OCI-LY3 (cell line): ENCODE measurements at regions not wholly inside any gene's neighbourhood (a gene's known extent, or its start where the extent isn't known, plus 50 kb on each side); places are given as distances from the start of the nearest gene placed in this dataset.

Experiments used
- H2AFZ ChIP-seq: fragments of 200-600, 300-600 bp; shearing (Covaris generic); 2 replicates; pipeline ENCODE4 v1.6.0; 2014; ENCODE audit warnings: antibody characterized with exemption, low read depth, low read length
- H3K27ac ChIP-seq: fragments of 200-600, 300-600 bp; sonication (generic); 2 replicates; pipeline ENCODE4 v1.5.1; 2014; ENCODE audit warnings: mild to moderate bottlenecking, low read length, moderate library complexity, mixed read lengths
- H3K27me3 ChIP-seq: fragments of 200-600, 300-600 bp; sonication (generic); 2 replicates; pipeline ENCODE4 v1.6.1; 2014; ENCODE audit warnings: low read depth, low read length, mixed read lengths
- H3K36me3 ChIP-seq: fragments of 200-600, 300-600 bp; sonication (generic); replicated peaks from 2 replicates; pipeline ENCODE3; 2014; ENCODE audit warnings: low read depth, low read length, mixed read lengths
- H3K4me1 ChIP-seq: fragments of 300-600, 200-600 bp; sonication (generic); 2 replicates; pipeline ENCODE4 v1.6.1; 2014; ENCODE audit warnings: low read length, mixed read lengths
- H3K4me2 ChIP-seq: fragments of 200-600, 300-600 bp; sonication (generic); 2 replicates; pipeline ENCODE4 v1.6.1; 2014; ENCODE audit warnings: low read length, mixed read lengths
- H3K4me3 ChIP-seq: fragments of 300-600, 200-600 bp; sonication (generic); 2 replicates; pipeline ENCODE4 v1.5.1; 2014; ENCODE audit warnings: antibody characterized with exemption, mild to moderate bottlenecking, low read length, moderate library complexity
- H3K79me2 ChIP-seq: fragments of 300-600, 200-600 bp; shearing (Covaris generic); 2 replicates; pipeline ENCODE4 v1.6.1; 2014; ENCODE audit warnings: mild to moderate bottlenecking, low read length, mixed read lengths
- H3K9ac ChIP-seq: fragments of 300-600, 200-600 bp; shearing (Covaris generic); 2 replicates; pipeline ENCODE4 v1.6.0; 2014; ENCODE audit warnings: mild to moderate bottlenecking, low read length, moderate library complexity
- H3K9me3 ChIP-seq: fragments of 200-600, 300-600 bp; shearing (Covaris generic); 2 replicates; pipeline ENCODE4 v1.6.1; 2014; ENCODE audit warnings: low read length, mixed read lengths; ENCODE audit not compliant: insufficient read depth
- H4K20me1 ChIP-seq: fragments of 200-600, 300-600 bp; sonication (generic); 2 replicates; pipeline ENCODE4 v1.6.1; 2016; ENCODE audit warnings: low read length, mixed read lengths; ENCODE audit not compliant: insufficient read depth
- EZH2phosphoT487 ChIP-seq: fragments of 200-600 bp; shearing (Covaris generic); IDR thresholded peaks from 2 replicates; pipeline ENCODE4 v1.6.1; 2018; ENCODE audit warnings: antibody characterized with exemption, mixed run types, low read depth
- TF ChIP-seq, protein P1 (sequence below): fragments of 200-600, 300-600 bp; sonication (generic); IDR thresholded peaks from 2 replicates; pipeline ENCODE4 v1.5.1; 2014; ENCODE audit warnings: antibody characterized with exemption, low read length, low read depth

- H3K27ac ChIP-seq, result no peak overlapping the region
- no peaks in the 10 kb centered on the region for H3K9me3 ChIP-seq
- no peak overlapping the region for H3K9ac ChIP-seq
- TF ChIP-seq EZH2phosphoT487, result no peak
- TF ChIP-seq, protein P1, sequence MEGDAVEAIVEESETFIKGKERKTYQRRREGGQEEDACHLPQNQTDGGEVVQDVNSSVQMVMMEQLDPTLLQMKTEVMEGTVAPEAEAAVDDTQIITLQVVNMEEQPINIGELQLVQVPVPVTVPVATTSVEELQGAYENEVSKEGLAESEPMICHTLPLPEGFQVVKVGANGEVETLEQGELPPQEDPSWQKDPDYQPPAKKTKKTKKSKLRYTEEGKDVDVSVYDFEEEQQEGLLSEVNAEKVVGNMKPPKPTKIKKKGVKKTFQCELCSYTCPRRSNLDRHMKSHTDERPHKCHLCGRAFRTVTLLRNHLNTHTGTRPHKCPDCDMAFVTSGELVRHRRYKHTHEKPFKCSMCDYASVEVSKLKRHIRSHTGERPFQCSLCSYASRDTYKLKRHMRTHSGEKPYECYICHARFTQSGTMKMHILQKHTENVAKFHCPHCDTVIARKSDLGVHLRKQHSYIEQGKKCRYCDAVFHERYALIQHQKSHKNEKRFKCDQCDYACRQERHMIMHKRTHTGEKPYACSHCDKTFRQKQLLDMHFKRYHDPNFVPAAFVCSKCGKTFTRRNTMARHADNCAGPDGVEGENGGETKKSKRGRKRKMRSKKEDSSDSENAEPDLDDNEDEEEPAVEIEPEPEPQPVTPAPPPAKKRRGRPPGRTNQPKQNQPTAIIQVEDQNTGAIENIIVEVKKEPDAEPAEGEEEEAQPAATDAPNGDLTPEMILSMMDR, result no peak
- no peak overlapping the region for H3K4me2 ChIP-seq
- H3K4me3 ChIP-seq, result no peak overlapping the region
- no peak overlapping the region for H2AFZ ChIP-seq
- H3K4me1 ChIP-seq, result no peaks in the 10 kb centered on the region
- no peaks in the 10 kb centered on the region for H3K27me3 ChIP-seq
- no peaks in the 10 kb centered on the region for H3K79me2 ChIP-seq
- H3K36me3 ChIP-seq, result no peaks in the 10 kb centered on the region
- H4K20me1 ChIP-seq, result no peaks in the 10 kb centered on the region
Measured at GRCh38 chr3:83670416-83670815, 1288.4 kb upstream of the CADM2 start.

- Histone ChIP-seq H3K9ac (no peak overlapping the region), H3K27ac (no peak overlapping the region), H3K9me3 (no peaks in the 10 kb centered on the region), H3K36me3 (no peaks in the 10 kb centered on the region), H3K4me2 (no peak overlapping the region), H3K4me3 (no peak overlapping the region), H3K4me1 (no peaks in the 10 kb centered on the region), H2AFZ (no peak overlapping the region), H3K27me3 (no peaks in the 10 kb centered on the region), H3K79me2 (no peaks in the 10 kb centered on the region), H4K20me1 (no peaks in the 10 kb centered on the region)
- TF ChIP-seq, protein P1, result no peak
- no peak for TF ChIP-seq EZH2phosphoT487
Measured at GRCh38 chr3:83683937-83684598, 1274.7 kb upstream of the CADM2 start.

GRCh38 chr3:83706669-83707068 is 1252.1 kb upstream of the CADM2 start:
- TF ChIP-seq, protein P1, result no peak
- no peak for TF ChIP-seq EZH2phosphoT487
- H3K27ac ChIP-seq, result no peak overlapping the region
- no peak overlapping the region for H3K9ac ChIP-seq
- no peak overlapping the region for H3K4me3 ChIP-seq
- peak overlapping the region; percentile 44; the same call in 1 of the 2 replicates for H2AFZ ChIP-seq
- H3K4me2 ChIP-seq, result no peak overlapping the region
- no peaks in the 10 kb centered on the region for H4K20me1 ChIP-seq
- no peaks in the 10 kb centered on the region for H3K79me2 ChIP-seq
- H3K9me3 ChIP-seq, result no peaks in the 10 kb centered on the region
- no peaks in the 10 kb centered on the region for H3K36me3 ChIP-seq
- 0 out of 2 replicates have a peak, but pooled peaks cover 4% of the 10 kb centered on the region for H3K4me1 ChIP-seq
- H3K27me3 ChIP-seq, result no peaks in the 10 kb centered on the region

DNA sequence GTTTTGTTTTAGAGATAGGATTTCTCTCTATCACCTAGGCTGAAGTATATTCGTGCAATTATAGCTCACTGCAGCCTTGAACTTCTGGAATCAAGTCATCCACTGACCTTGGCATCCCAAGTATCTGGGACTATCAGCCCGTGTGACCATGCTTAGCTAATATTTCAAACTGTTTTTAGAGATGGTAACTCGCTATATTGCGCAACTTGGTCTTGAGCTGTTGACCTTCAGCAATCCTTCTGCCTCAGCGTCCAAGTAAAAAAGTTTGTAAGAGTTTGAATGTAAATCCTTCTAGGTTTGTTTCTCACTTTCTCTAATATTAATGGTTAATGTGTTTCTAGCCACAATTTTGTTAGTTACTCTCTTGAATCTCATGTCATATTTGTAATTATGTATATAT is 1243.5 kb upstream of the CADM2 start:
- H3K4me3 ChIP-seq, result no peak overlapping the region
- H3K4me1 ChIP-seq, result no peaks in the 10 kb centered on the region
- no peaks in the 10 kb centered on the region for H4K20me1 ChIP-seq
- peak overlapping the region; percentile 41; the same call in 1 of the 2 replicates for H2AFZ ChIP-seq
- no peaks in the 10 kb centered on the region for H3K27me3 ChIP-seq
- no peaks in the 10 kb centered on the region for H3K9me3 ChIP-seq
- no peaks in the 10 kb centered on the region for H3K36me3 ChIP-seq
- no peak for TF ChIP-seq EZH2phosphoT487
- TF ChIP-seq, protein P1, result no peak
- no peak overlapping the region for H3K4me2 ChIP-seq
- H3K9ac ChIP-seq, result no peak overlapping the region
- H3K79me2 ChIP-seq, result no peaks in the 10 kb centered on the region
- H3K27ac ChIP-seq, result no peak overlapping the region
